MCF 10A (cell line): ENCODE measurements at regions not wholly inside any gene's neighbourhood (a gene's known extent, or its start where the extent isn't known, plus 50 kb on each side); places are given as distances from the start of the nearest gene placed in this dataset.

Source experiments
- BruUV-seq: library from RNA; stranded (reverse); fragments of 400-500 nt; replicated peaks from 2 replicates; lab custom pipeline; 2021; lab: Mats Ljungman, UMichigan
- CTCF ChIA-PET: fragments of 300-600 bp; sonication (Branson Sonifier 250); formaldehyde crosslinking; extraction: SDS; loops from one replicate; lab custom pipeline; 2021; ENCODE audit warnings: antibody characterized with exemption, inconsistent platforms; lab: Yijun Ruan, JAX
- POLR2A ChIA-PET: fragments of 300-600, 350-650 bp; sonication (Branson Sonifier 250); formaldehyde crosslinking; extraction: SDS; loops from one replicate; lab custom pipeline; 2020; ENCODE audit warnings: antibody characterized with exemption, inconsistent platforms; lab: Yijun Ruan, JAX
- DNase-seq: peaks from one replicate; pipeline ENCODE4 v3.0.0-alpha.2; 2018; ENCODE audit not compliant: unreplicated experiment
- H3K27ac Mint-ChIP-seq: one replicate; pipeline ENCODE4 v1.8.0; 2022; ENCODE audit warnings: mild to moderate bottlenecking, low read depth, mixed read lengths; ENCODE audit not compliant: unreplicated experiment
- H3K27me3 Mint-ChIP-seq: one replicate; pipeline ENCODE4 v1.8.0; 2022; ENCODE audit warnings: mixed read lengths; ENCODE audit not compliant: insufficient read depth, unreplicated experiment
- H3K36me3 Mint-ChIP-seq: one replicate; pipeline ENCODE4 v1.8.0; 2022; ENCODE audit warnings: mild to moderate bottlenecking, moderate library complexity, mixed read lengths; ENCODE audit not compliant: insufficient read depth, unreplicated experiment
- H3K4me1 Mint-ChIP-seq: one replicate; pipeline ENCODE4 v1.8.0; 2022; ENCODE audit warnings: mixed read lengths; ENCODE audit not compliant: insufficient read depth, unreplicated experiment
- H3K4me3 Mint-ChIP-seq: one replicate; pipeline ENCODE4 v1.8.0; 2022; ENCODE audit warnings: mild to moderate bottlenecking, moderate library complexity, mixed read lengths; ENCODE audit not compliant: unreplicated experiment
- H3K9me3 Mint-ChIP-seq: one replicate; pipeline ENCODE4 v1.8.0; 2022; ENCODE audit warnings: mixed read lengths; ENCODE audit not compliant: unreplicated experiment
- intact Hi-C: fragments of 100-400 bp; cut with micrococcal nuclease; formaldehyde crosslinking; loops from 2 replicates; pipeline ENCODE4 v1.14.1; 2022
- TF ChIP-seq, protein P1 (sequence below): fragments of 200-600 bp; IDR thresholded peaks from one replicate; pipeline ENCODE4 v1.8.0; 2022; ENCODE audit warnings: antibody characterized with exemption, mild to moderate bottlenecking; ENCODE audit not compliant: unreplicated experiment

DNA sequence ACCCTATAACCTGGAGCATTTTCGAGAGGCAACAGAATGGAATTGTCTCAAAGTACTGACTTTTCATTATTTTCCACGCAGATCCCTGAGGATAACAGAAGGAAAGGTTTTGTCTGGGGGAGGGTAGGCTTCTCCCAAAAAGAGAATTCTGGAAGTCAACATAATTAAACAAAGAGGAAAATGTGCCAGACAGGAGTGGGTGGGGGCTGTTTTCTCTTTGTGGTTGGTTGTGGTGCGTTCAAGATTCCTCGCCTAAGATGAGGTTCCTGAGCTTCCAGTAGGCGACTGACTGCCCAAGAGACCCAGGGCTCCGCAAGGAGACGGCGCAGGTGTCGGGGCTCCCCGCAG, 70.4 kb downstream of the SOX4 start:
- Mint-ChIP-seq H3K4me3 (peak overlapping the region; percentile 69), H3K4me1 (no peaks in the 10 kb centered on the region), H3K36me3 (no peaks in the 10 kb centered on the region), H3K27me3 (no peaks in the 10 kb centered on the region), H3K27ac (no peak overlapping the region), H3K9me3 (no peaks in the 10 kb centered on the region)
- CTCF ChIA-PET: no interaction called here
- POLR2A ChIA-PET: no interaction called here
- BruUV-seq: no TSS peak
- TF ChIP-seq, protein P1, sequence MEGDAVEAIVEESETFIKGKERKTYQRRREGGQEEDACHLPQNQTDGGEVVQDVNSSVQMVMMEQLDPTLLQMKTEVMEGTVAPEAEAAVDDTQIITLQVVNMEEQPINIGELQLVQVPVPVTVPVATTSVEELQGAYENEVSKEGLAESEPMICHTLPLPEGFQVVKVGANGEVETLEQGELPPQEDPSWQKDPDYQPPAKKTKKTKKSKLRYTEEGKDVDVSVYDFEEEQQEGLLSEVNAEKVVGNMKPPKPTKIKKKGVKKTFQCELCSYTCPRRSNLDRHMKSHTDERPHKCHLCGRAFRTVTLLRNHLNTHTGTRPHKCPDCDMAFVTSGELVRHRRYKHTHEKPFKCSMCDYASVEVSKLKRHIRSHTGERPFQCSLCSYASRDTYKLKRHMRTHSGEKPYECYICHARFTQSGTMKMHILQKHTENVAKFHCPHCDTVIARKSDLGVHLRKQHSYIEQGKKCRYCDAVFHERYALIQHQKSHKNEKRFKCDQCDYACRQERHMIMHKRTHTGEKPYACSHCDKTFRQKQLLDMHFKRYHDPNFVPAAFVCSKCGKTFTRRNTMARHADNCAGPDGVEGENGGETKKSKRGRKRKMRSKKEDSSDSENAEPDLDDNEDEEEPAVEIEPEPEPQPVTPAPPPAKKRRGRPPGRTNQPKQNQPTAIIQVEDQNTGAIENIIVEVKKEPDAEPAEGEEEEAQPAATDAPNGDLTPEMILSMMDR: no peak
- DNase-seq: peak; percentile 0
- intact Hi-C loops: no loop called here

DNA sequence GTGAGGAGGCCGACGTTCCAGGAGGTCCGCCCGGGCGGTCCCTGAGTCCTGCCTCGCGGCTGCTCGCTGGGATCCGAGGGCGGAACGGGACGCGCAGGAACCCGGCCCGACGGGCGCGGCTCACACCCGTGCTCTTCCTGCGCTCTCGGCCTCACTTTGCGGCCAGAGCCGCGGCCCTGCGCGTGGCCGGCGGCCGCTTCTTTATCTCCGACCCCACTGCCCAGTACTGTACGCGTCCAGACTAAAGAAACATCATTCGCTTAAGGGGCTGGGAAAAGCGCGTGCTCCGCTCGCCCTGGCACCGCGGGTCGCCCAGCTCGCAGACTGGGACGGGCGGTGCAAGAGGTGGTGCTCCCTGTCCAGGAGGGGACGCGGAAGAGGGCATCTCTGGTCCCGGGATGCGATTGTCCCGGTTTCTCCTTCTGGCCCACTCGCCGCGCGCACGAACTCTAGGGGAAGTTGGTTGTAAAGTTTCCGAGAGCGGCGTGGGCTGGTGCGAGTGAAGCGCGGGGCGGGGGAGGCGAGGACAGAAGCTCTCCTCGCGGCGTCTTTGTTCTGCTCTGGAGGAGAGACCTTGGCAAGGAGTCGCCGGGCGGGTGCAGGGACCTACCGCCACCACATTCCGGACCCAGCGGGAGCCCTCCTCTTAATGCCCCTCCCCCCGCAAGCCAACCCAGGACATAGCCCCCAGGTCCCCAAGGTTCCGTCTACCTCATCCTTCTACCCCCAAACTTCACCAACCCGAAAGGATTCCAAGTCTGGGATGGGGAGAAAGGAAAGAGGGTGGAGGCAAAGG, 71.0 kb downstream of the SOX4 start:
- BruUV-seq: no TSS peak
- TF ChIP-seq, protein P1: no peak
- no peaks in the 10 kb centered on the region for H3K9me3 Mint-ChIP-seq
- intact Hi-C loops: no loop called here
- ChIA-PET CTCF (interaction anchor here (1.1 kb wide), 1 partner anchor 271 kb away, joined by 3 read pairs; no protein-coding TSS in a partner anchor), POLR2A (no interaction called here)
- H3K4me3 Mint-ChIP-seq: peak overlapping the region; percentile 69
- no peaks in the 10 kb centered on the region for H3K27me3 Mint-ChIP-seq
- H3K36me3 Mint-ChIP-seq: no peaks in the 10 kb centered on the region
- no peaks in the 10 kb centered on the region for H3K4me1 Mint-ChIP-seq
- DNase-seq: peak; percentile 5
- H3K27ac Mint-ChIP-seq: no peak overlapping the region

DNA sequence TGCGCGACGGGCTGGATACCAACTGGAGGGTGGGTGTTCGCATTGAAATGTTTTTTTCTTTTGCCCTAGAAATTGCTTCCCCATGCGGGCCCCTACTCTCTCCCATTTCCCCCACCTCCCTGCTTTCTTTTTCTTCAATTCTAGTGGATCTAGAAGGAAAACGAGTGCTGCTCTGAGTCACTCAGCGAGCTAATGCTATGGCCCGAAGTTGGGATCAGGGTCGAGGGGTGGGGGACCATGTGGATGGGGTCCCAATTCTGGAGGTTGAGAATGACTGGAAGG, 71.5 kb downstream of the SOX4 start:
- Mint-ChIP-seq H3K9me3 (no peaks in the 10 kb centered on the region), H3K27me3 (no peaks in the 10 kb centered on the region), H3K4me1 (no peaks in the 10 kb centered on the region), H3K4me3 (no peak overlapping the region), H3K36me3 (no peaks in the 10 kb centered on the region), H3K27ac (no peak overlapping the region)
- BruUV-seq: no TSS peak
- TF ChIP-seq, protein P1: no peak
- ChIA-PET POLR2A (no interaction called here), CTCF (interaction anchor here (1.1 kb wide), 1 partner anchor 271 kb away, joined by 3 read pairs; no protein-coding TSS in a partner anchor)
- DNase-seq: no peak
- intact Hi-C loops: no loop called here

DNA sequence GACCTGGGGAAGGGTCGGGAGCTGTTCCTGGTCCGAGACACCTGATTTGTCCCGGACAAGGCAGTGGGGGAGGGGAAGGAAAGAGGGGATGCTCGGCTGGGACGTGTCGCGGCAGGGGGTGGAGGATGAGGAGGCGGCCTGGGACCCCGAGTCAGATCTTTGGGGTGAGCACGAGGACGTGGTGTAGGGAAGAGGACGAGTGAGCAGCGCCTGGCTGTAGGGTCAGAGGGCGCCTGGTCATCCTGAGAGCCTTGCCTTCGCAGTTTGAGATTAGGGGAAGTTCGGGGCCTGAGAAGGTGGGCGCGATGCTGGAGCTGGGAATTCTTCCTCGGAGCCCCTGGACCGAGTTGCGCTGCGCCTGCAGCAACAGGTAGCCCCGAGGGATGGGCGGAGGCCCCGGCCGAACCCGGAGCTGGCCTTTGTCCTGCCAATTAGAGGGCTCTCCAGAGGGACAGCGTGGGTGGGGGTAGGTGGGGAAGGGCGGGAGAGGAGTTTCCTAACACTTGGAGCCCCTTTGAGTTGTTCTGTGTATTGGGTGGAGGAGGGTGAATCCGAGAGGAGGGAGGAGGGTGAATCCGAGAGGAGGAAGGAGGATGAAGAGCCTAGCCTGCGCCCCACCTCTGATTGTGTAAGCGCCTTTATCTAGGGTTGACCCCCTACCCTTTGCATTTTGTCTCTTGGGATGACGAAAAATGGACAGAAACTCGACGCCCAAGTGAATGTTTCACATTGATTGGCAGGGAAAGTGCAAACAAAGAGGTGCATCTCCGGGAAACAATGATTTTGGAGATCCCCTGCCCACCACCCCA, 72.0 kb downstream of the SOX4 start:
- H3K4me3 Mint-ChIP-seq: peak overlapping the region; percentile 8
- no peak for DNase-seq
- TF ChIP-seq, protein P1: no peak
- ChIA-PET POLR2A (no interaction called here), CTCF (interaction anchor here (1.1 kb wide), 1 partner anchor 270 kb away, joined by 3 read pairs; no protein-coding TSS in a partner anchor)
- no peaks in the 10 kb centered on the region for H3K27me3 Mint-ChIP-seq
- no peaks in the 10 kb centered on the region for H3K36me3 Mint-ChIP-seq
- no peaks in the 10 kb centered on the region for H3K9me3 Mint-ChIP-seq
- H3K4me1 Mint-ChIP-seq: no peaks in the 10 kb centered on the region
- intact Hi-C loops: no loop called here
- no peak overlapping the region for H3K27ac Mint-ChIP-seq
- no TSS peak for BruUV-seq
